Muscle layer of duodenum (tissue), 2 donors: ENCODE measurements at regions not wholly inside any gene's neighbourhood (a gene's known extent, or its start where the extent isn't known, plus 50 kb on each side); places are given as distances from the start of the nearest gene placed in this dataset.

Source experiments
- H3K27ac ChIP-seq: one replicate; pipeline ENCODE4 v1.7.0; 2013; ENCODE audit warnings: mild to moderate bottlenecking, low read length
- H3K27me3 ChIP-seq: one replicate; pipeline ENCODE4 v1.7.0; 2013; ENCODE audit warnings: low read depth, mild to moderate bottlenecking, control low read depth, low read length
- H3K36me3 ChIP-seq, 2 donors: one replicate each; pipeline ENCODE4 v1.7.0; 2013; ENCODE audit warnings: low read length in 2 of 2, control low read depth in 1 of 2, mild to moderate bottlenecking in 1 of 2; ENCODE audit not compliant: insufficient read depth in 2 of 2, control insufficient read depth in 1 of 2
- H3K4me1 ChIP-seq, 2 donors: one replicate each; pipeline ENCODE4 v1.7.0; 2013; ENCODE audit warnings: low read length in 2 of 2, mild to moderate bottlenecking in 2 of 2, control low read depth in 1 of 2, moderate library complexity in 1 of 2; ENCODE audit not compliant: insufficient read depth in 2 of 2, control insufficient read depth in 1 of 2
- H3K4me3 ChIP-seq, 2 donors: one replicate each; pipeline ENCODE4 v1.7.0; 2013; ENCODE audit warnings: low read length in 2 of 2, low read depth in 1 of 2, mild to moderate bottlenecking in 1 of 2
- H3K9me3 ChIP-seq, 2 donors: one replicate each; pipeline ENCODE4 v1.7.0; 2013; ENCODE audit warnings: low read length in 2 of 2, control low read depth in 1 of 2, mild to moderate bottlenecking in 1 of 2; ENCODE audit not compliant: control insufficient read depth in 1 of 2
- donor health status: healthy.

DNA sequence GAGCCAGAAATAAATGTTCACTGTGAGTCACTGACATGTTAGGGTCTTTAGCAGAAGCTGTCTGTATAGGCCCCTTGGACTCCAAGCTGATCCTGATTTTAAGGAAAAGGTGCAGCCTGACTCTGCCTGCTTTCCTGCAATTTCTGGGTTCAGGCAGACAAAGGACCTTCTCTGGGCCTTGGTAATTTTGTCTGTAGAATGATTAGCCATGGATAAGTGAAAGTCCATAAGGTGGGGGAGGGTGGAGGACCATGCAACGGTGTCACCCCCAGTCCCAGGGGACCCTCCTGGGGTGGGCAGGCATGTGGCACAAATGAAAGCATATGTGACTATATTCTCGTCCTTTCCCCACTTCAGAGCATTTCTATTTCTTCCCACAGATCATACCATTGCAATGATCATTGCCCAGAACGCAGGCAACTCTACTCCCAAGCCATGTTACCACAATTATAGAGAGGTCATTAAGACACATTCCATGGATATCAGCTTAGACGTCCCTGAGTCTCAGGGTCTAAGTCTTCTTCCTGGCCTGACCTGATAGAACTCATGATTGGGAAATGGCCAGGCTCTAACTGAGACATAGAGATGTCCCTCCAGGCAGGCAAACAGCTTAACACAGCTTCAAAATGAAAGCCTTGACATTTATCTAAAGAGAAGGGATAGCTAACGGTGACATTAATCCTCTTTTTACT lies 157.9 kb upstream of the ALDH1B1 start:
- H3K9me3 ChIP-seq: no peaks in the 10 kb centered on the region
- H3K36me3 ChIP-seq: no peaks in the 10 kb centered on the region
- H3K27me3 ChIP-seq: no peaks in the 10 kb centered on the region
- no peaks in the 10 kb centered on the region for H3K4me1 ChIP-seq
- H3K27ac ChIP-seq: no peak overlapping the region
- H3K4me3 ChIP-seq: no peak overlapping the region

GRCh38 chr9:38233796-38234355 lies 158.6 kb upstream of the ALDH1B1 start:
- Histone ChIP-seq H3K9me3 (no peaks in the 10 kb centered on the region), H3K36me3 (no peaks in the 10 kb centered on the region), H3K4me1 (no peaks in the 10 kb centered on the region), H3K4me3 (no peak overlapping the region), H3K27ac (no peak overlapping the region), H3K27me3 (no peaks in the 10 kb centered on the region)

- H3K27ac ChIP-seq: no peak overlapping the region
- H3K4me3 ChIP-seq: no peak overlapping the region
- no peaks in the 10 kb centered on the region for H3K9me3 ChIP-seq
- H3K27me3 ChIP-seq: no peaks in the 10 kb centered on the region
- H3K36me3 ChIP-seq: no peaks in the 10 kb centered on the region
- H3K4me1 ChIP-seq: no peaks in the 10 kb centered on the region
Measured at GRCh38 chr9:38233343-38233742, 159.2 kb upstream of the ALDH1B1 start.

DNA sequence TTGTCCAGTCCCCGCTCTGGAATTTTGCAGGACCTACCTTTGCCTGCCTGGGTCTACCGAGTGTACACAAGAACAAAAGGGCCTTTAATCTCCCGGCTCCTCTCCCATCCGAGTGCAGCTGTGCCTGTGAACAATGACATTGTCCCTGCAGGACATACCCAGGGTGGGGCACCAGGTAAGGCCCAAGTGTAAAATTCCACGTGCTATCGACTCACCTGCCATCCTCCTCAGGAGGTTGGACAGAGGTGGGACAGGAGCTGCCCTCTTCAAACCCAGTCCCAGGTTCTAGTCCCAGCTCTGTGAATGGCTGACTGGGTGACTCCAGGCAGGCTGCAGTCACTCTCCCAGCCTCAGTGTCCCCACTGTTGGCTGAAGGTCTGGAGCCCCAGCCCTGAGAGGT lies 159.6 kb upstream of the ALDH1B1 start:
- Histone ChIP-seq H3K4me1 (no peaks in the 10 kb centered on the region), H3K27me3 (no peaks in the 10 kb centered on the region), H3K36me3 (no peaks in the 10 kb centered on the region), H3K27ac (no peak overlapping the region), H3K4me3 (no peak overlapping the region), H3K9me3 (no peaks in the 10 kb centered on the region)

- Histone ChIP-seq H3K36me3 (no peaks in the 10 kb centered on the region), H3K4me1 (peaks cover 0 to 11% of the 10 kb centered on the region in 2 donors), H3K9me3 (no peaks in the 10 kb centered on the region), H3K4me3 (no peak overlapping the region), H3K27ac (no peak overlapping the region), H3K27me3 (no peaks in the 10 kb centered on the region)
Measured at GRCh38 chr9:38229504-38230155, 160.6 kb upstream of the SHB start.

DNA sequence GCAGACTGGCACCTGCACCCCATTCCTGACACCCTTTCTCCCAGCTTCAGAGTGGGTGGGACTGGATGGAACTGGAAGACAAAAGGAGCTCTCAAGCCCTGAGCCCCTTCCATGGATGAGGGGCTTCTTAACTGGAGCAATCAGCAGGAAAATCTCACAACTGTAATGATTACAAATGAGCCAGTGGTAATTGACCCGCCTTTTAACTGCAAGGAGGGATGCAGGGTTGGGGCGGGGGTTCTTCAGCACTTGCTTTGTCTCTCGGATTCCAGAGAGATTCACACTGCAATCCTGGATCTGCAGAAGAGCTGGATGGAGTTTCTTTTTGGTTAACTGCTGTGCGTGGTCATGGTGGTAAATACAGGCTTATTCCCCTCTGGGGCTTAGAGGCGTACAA lies 160.1 kb upstream of the SHB start:
- H3K27ac ChIP-seq: no peak overlapping the region

DNA sequence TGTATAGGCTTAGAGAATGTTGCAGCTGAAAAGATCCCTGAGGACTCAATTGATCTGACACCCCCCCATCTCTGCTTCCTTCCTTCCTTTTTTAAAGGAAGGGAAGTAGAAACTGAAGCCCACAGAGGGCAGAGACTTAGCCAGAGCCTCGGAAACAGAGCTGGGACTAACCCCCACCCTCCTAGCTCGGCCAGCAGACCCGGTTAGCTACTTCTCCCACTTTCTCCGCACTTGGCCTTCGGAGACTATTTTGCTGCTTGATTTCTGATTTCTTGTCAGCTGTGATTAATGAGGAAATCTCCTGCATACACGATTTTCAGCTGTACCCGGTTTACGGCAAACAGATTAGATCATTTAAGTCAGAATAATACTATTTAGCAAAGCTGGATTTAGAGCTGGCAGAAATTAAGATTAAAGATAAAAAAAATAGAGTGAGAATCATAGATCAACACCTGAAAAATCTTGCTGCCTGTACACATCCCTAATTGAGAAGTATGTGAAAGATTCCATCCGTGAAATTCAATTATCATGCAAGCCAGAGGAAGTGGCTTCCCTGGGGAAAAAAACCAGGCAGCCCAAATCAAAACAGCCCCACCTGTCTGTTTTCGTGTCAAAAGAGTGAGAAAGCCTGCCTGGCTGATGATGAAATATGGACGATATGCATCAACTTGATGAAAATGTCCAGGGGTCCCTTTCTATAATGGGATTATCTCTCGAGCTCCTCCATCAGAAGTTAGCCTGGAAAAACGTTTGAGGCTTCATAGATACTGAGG lies 159.5 kb upstream of the SHB start:
- Histone ChIP-seq H3K27me3 (no peaks in the 10 kb centered on the region), H3K9me3 (no peaks in the 10 kb centered on the region), H3K36me3 (no peaks in the 10 kb centered on the region), H3K4me3 (no peak overlapping the region), H3K4me1 (peaks cover 0 to 11% of the 10 kb centered on the region in 2 donors), H3K27ac (no peak overlapping the region)

More for the DNA sequence above, 160.1 kb upstream of the SHB start:
- peaks cover 0 to 11% of the 10 kb centered on the region in 2 donors for H3K4me1 ChIP-seq
- H3K4me3 ChIP-seq: no peak overlapping the region
- H3K36me3 ChIP-seq: no peaks in the 10 kb centered on the region
- no peaks in the 10 kb centered on the region for H3K9me3 ChIP-seq
- H3K27me3 ChIP-seq: no peaks in the 10 kb centered on the region

- Histone ChIP-seq H3K4me3 (no peak overlapping the region), H3K36me3 (no peaks in the 10 kb centered on the region), H3K4me1 (peaks cover 0 to 11% of the 10 kb centered on the region in 2 donors), H3K9me3 (no peaks in the 10 kb centered on the region), H3K27me3 (no peaks in the 10 kb centered on the region), H3K27ac (no peak overlapping the region)
Measured at GRCh38 chr9:38227656-38228055, 158.6 kb upstream of the SHB start.

DNA sequence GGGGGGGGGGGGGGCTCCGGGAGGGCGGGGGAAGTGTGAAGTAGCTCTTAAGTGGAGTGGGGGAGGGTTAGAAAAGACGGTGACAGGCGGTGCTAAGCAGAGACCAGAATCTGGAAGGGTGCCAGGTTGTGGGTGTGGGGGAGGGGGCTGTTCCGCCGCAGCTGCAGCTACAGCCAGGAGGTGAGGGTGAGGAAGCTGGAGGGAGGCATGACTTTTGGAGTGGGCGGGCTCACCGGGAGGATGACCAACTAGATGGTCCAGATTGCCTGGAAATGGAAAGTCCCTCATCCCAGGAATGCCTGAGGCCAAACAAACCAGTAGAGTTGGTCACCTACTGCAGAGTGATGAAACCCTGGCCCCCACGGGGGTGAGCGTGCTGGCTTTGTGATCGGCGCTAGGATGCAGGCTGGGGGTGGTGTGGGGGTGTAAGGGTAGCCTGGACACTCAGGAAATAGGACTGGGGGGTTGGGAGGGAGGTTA lies 158.1 kb upstream of the SHB start:
- Histone ChIP-seq H3K9me3 (no peaks in the 10 kb centered on the region), H3K27ac (no peak overlapping the region), H3K36me3 (no peaks in the 10 kb centered on the region), H3K27me3 (no peaks in the 10 kb centered on the region), H3K4me1 (peaks cover 0 to 11% of the 10 kb centered on the region in 2 donors), H3K4me3 (peak overlapping the region in 1 of 2 donors; percentile 18)

- Histone ChIP-seq H3K4me3 (no peak overlapping the region), H3K36me3 (no peaks in the 10 kb centered on the region), H3K27ac (no peak overlapping the region), H3K27me3 (no peaks in the 10 kb centered on the region), H3K4me1 (peaks cover 0 to 11% of the 10 kb centered on the region in 2 donors), H3K9me3 (no peaks in the 10 kb centered on the region)
Measured at GRCh38 chr9:38226491-38226951, 157.5 kb upstream of the SHB start.

- peaks cover 0 to 11% of the 10 kb centered on the region in 2 donors for H3K4me1 ChIP-seq
- H3K4me3 ChIP-seq: no peak overlapping the region
- no peaks in the 10 kb centered on the region for H3K27me3 ChIP-seq
- no peak overlapping the region for H3K27ac ChIP-seq
- H3K36me3 ChIP-seq: no peaks in the 10 kb centered on the region
- no peaks in the 10 kb centered on the region for H3K9me3 ChIP-seq
Measured at GRCh38 chr9:38224941-38225340, 155.9 kb upstream of the SHB start.
